Panc1 (cell line): ENCODE measurements at regions not wholly inside any gene's neighbourhood (a gene's known extent, or its start where the extent isn't known, plus 50 kb on each side); places are given as distances from the start of the nearest gene placed in this dataset.

Experiments
- ATAC-seq: fragments of 200-7000 bp; cut with Tn5 transposase; 2 replicates; pipeline ENCODE4 v1.9.1; 2020; ENCODE audit warnings: mild to moderate bottlenecking, moderate library complexity
- BruUV-seq: library from RNA; stranded (reverse); fragments of 400-500 nt; replicated peaks from 2 replicates; lab custom pipeline; 2021; lab: Mats Ljungman, UMichigan
- CTCF ChIA-PET: fragments of 300-600 bp; sonication (Branson Sonifier 250); formaldehyde crosslinking; loops from one replicate; lab custom pipeline; 2022; ENCODE audit warnings: antibody characterized with exemption; lab: Charles Lee
- POLR2A ChIA-PET: fragments of 300-600 bp; sonication (Branson Sonifier 250); formaldehyde crosslinking; loops from one replicate; lab custom pipeline; 2022; ENCODE audit warnings: antibody characterized with exemption; lab: Charles Lee
- DNase-seq: peaks from one replicate; pipeline ENCODE4 v3.0.0-alpha.2; 2010; ENCODE audit warnings: low read depth, low spot score
- H3K27ac ChIP-seq: 2 replicates; pipeline ENCODE4 v1.5.1; 2011; ENCODE audit warnings: mild to moderate bottlenecking, low read length, inconsistent platforms
- H3K27me3 ChIP-seq: fragments of 200-500 bp; sonication (Bioruptor generic); 2 replicates; pipeline ENCODE4 v1.6.0; 2014; ENCODE audit warnings: low read length, inconsistent platforms; ENCODE audit not compliant: control insufficient read depth, insufficient read depth
- H3K36me3 ChIP-seq: fragments of 200-500 bp; sonication (Bioruptor generic); 2 replicates; pipeline ENCODE4 v1.5.1; 2014; ENCODE audit warnings: inconsistent platforms, mild to moderate bottlenecking, low read length, moderate library complexity; ENCODE audit not compliant: control insufficient read depth, insufficient read depth
- H3K4me1 ChIP-seq: 2 replicates; pipeline ENCODE4 v1.5.1; 2011; ENCODE audit warnings: inconsistent platforms, mild to moderate bottlenecking, low read length, moderate library complexity; ENCODE audit not compliant: control insufficient read depth, insufficient read depth
- H3K4me3 ChIP-seq, 2 experiments: 2 replicates each; pipeline ENCODE4 v1.5.1; 2011 to 2012; ENCODE audit warnings: low read depth in 2 of 2, low read length in 2 of 2, mild to moderate bottlenecking in 2 of 2, inconsistent platforms in 1 of 2, moderate library complexity in 1 of 2
- H3K9me3 ChIP-seq: fragments of 200-500 bp; sonication (Bioruptor generic); 2 replicates; pipeline ENCODE4 v1.5.1; 2014; ENCODE audit warnings: low read depth, mild to moderate bottlenecking, inconsistent platforms, low read length, moderate library complexity; ENCODE audit not compliant: control insufficient read depth, insufficient read depth
- POLR2AphosphoS5 ChIP-seq: IDR thresholded peaks from 2 replicates; pipeline ENCODE4 v1.6.1; 2012; ENCODE audit warnings: mild to moderate bottlenecking, low read depth, low read length, moderate library complexity
- SIN3A ChIP-seq: IDR thresholded peaks from 2 replicates; pipeline ENCODE4 v1.6.1; 2012; ENCODE audit warnings: low read depth, mild to moderate bottlenecking, low read length, moderate library complexity, borderline replicate concordance; ENCODE audit not compliant: insufficient read depth
- TCF7L2 ChIP-seq: IDR thresholded peaks from 2 replicates; pipeline ENCODE4 v1.6.1; 2011; ENCODE audit warnings: mild to moderate bottlenecking, low read depth, low read length, inconsistent platforms
- in situ Hi-C: cut with HindIII; loops from 2 replicates; pipeline ENCODE4 v1.10.0; 2016; ENCODE audit warnings: low sequenced_read_pairs, low pct_unique_long_range_greater_than_20kb
- intact Hi-C: fragments of 100-400 bp; cut with micrococcal nuclease; formaldehyde crosslinking; loops from one replicate; pipeline ENCODE4 v1.10.0; 2022; ENCODE audit not compliant: unreplicated experiment
- TF ChIP-seq, protein P1 (sequence below): fragments of 450-650 bp; IDR thresholded peaks from 2 replicates; pipeline ENCODE4 v1.5.1; 2017; ENCODE audit warnings: mild to moderate bottlenecking
- TF ChIP-seq, protein P2 (sequence below), 2 experiments: IDR thresholded peaks; 2 replicates each; pipeline ENCODE4 v1.6.1; 2011 to 2012; ENCODE audit warnings: low read depth in 2 of 2, control low read depth in 1 of 2, low read length in 1 of 2, mild to moderate bottlenecking in 1 of 2, moderate library complexity in 1 of 2; ENCODE audit not compliant: insufficient read depth in 1 of 2

DNA sequence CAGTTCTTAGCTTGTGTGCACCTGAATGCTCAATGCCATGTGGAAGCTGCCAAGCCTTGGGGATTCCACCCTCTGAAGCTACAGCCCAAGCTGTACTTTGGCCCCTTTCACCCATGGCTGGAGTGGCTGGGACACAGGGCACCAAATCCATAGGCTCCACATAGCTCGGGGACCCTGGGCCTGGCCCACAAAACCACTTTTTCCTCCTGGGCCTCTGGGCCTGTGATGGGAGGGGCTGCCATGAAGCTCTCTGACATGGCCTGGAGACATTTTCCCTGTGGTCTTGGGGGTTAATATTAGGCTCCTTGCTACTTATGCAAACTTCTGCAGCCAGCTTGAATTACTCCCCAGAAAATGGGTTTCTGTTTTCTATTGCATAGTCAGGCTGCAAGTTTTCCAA lies 579.9 kb downstream of the MATN1 start:
- no peaks in the 10 kb centered on the region for H3K36me3 ChIP-seq
- no peak overlapping the region for H3K27ac ChIP-seq
- H3K4me1 ChIP-seq = no peaks in the 10 kb centered on the region
- no TSS peak for BruUV-seq
- intact Hi-C loops = no loop called here
- CTCF ChIA-PET = no interaction called here
- no peaks in the 10 kb centered on the region for H3K9me3 ChIP-seq
- ATAC-seq (no peak), DNase-seq (no peak)
- H3K27me3 ChIP-seq = no peaks in the 10 kb centered on the region; the same call in 1 of the 2 replicates
- in situ Hi-C loops = no loop called here
- H3K4me3 ChIP-seq = no peak overlapping the region
- no peak for TF ChIP-seq SIN3A
- TF ChIP-seq, protein P1, sequence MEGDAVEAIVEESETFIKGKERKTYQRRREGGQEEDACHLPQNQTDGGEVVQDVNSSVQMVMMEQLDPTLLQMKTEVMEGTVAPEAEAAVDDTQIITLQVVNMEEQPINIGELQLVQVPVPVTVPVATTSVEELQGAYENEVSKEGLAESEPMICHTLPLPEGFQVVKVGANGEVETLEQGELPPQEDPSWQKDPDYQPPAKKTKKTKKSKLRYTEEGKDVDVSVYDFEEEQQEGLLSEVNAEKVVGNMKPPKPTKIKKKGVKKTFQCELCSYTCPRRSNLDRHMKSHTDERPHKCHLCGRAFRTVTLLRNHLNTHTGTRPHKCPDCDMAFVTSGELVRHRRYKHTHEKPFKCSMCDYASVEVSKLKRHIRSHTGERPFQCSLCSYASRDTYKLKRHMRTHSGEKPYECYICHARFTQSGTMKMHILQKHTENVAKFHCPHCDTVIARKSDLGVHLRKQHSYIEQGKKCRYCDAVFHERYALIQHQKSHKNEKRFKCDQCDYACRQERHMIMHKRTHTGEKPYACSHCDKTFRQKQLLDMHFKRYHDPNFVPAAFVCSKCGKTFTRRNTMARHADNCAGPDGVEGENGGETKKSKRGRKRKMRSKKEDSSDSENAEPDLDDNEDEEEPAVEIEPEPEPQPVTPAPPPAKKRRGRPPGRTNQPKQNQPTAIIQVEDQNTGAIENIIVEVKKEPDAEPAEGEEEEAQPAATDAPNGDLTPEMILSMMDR = no peak
- TF ChIP-seq TCF7L2 = no peak
- no peak for TF ChIP-seq POLR2AphosphoS5
- TF ChIP-seq, protein P2, sequence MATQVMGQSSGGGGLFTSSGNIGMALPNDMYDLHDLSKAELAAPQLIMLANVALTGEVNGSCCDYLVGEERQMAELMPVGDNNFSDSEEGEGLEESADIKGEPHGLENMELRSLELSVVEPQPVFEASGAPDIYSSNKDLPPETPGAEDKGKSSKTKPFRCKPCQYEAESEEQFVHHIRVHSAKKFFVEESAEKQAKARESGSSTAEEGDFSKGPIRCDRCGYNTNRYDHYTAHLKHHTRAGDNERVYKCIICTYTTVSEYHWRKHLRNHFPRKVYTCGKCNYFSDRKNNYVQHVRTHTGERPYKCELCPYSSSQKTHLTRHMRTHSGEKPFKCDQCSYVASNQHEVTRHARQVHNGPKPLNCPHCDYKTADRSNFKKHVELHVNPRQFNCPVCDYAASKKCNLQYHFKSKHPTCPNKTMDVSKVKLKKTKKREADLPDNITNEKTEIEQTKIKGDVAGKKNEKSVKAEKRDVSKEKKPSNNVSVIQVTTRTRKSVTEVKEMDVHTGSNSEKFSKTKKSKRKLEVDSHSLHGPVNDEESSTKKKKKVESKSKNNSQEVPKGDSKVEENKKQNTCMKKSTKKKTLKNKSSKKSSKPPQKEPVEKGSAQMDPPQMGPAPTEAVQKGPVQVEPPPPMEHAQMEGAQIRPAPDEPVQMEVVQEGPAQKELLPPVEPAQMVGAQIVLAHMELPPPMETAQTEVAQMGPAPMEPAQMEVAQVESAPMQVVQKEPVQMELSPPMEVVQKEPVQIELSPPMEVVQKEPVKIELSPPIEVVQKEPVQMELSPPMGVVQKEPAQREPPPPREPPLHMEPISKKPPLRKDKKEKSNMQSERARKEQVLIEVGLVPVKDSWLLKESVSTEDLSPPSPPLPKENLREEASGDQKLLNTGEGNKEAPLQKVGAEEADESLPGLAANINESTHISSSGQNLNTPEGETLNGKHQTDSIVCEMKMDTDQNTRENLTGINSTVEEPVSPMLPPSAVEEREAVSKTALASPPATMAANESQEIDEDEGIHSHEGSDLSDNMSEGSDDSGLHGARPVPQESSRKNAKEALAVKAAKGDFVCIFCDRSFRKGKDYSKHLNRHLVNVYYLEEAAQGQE (IDR thresholded peaks at IDR 0.05; ENCODE audit: insufficient read depth in 1 of 2, low read depth in 2 of 2, low read length in 1 of 2) = no peak
- POLR2A ChIA-PET = no interaction called here

DNA sequence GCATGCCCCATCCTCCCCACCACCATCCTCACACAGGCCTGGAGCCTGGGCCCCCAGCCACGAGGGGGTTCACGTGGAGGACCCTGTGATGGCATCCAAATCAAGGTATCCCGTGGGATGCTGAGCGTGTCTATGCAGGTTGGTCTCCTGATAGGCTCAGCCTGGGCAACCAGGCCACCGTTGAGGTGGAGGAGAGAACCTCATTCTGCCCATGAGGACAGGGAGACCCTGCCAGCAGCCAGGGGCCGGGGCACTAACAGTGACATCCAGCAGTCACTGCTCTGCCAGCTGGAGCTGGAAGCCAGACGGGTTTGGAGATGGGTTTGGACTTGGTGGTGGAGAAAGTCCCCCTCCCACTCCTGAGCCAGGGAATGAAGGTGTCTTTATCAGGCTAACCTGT lies 582.8 kb downstream of the MATN1 start:
- Histone ChIP-seq H3K4me1 (no peaks in the 10 kb centered on the region), H3K4me3 (no peak overlapping the region), H3K27ac (no peak overlapping the region), H3K9me3 (no peaks in the 10 kb centered on the region), H3K27me3 (peaks cover 6% of the 10 kb centered on the region; the same call in 1 of the 2 replicates), H3K36me3 (no peaks in the 10 kb centered on the region)
- POLR2A ChIA-PET = no interaction called here
- DNase-seq (no peak), ATAC-seq (no peak)
- no TSS peak for BruUV-seq
- CTCF ChIA-PET = no interaction called here
- TF ChIP-seq, protein P1 = no peak
- TF ChIP-seq SIN3A = no peak
- in situ Hi-C loops = no loop called here
- intact Hi-C loops = no loop called here

DNA sequence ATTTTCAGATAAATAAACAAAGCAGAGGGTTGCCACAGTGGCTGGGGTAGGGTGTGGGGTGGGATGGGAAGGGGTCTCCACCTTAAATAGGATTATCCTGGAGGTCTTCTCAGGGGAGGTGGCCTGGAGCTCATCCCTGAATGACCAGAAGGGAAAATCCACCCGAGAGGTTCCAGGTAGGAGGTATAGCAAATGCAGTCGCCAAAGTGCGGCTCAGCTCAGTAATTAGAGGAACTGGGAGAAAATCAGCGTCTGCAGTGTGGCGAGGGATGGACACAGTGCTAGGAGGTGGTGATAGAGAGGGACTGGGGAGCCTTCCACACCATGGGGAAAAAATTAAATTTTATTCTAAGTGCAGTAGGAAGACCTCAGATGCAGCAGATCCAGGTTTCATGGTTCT lies 584.5 kb downstream of the MATN1 start:
- ChIA-PET POLR2A (no interaction called here), CTCF (no interaction called here)
- TF ChIP-seq, protein P1 = no peak
- TF ChIP-seq TCF7L2 = no peak
- TF ChIP-seq, protein P2 (IDR thresholded peaks at IDR 0.05; ENCODE audit: insufficient read depth in 1 of 2, low read depth in 2 of 2, low read length in 1 of 2) = no peak
- no peak for TF ChIP-seq POLR2AphosphoS5
- no peak for TF ChIP-seq SIN3A
- intact Hi-C loops = no loop called here
- no peak overlapping the region for H3K27ac ChIP-seq
- peaks cover 6% of the 10 kb centered on the region; the same call in 1 of the 2 replicates for H3K27me3 ChIP-seq
- no peak for ATAC-seq
- no TSS peak for BruUV-seq
- DNase-seq = no peak
- H3K9me3 ChIP-seq = no peaks in the 10 kb centered on the region
- in situ Hi-C loops = no loop called here
- no peaks in the 10 kb centered on the region for H3K4me1 ChIP-seq
- H3K4me3 ChIP-seq = no peak overlapping the region
- no peaks in the 10 kb centered on the region for H3K36me3 ChIP-seq
